HG03460 (cell line): ENCODE measurements at regions not wholly inside any gene's neighbourhood (a gene's known extent, or its start where the extent isn't known, plus 50 kb on each side); places are given as distances from the start of the nearest gene placed in this dataset.
"Not testable (repeated sequence)": the region's sequence is repeated elsewhere in the genome, so short reads cannot be mapped to it uniquely, and the experiment has no call there.

Experiments
- ATAC-seq: cut with Tn5 transposase; IDR thresholded peaks from one replicate; pipeline ENCODE4 v1.9.1; 2021; ENCODE audit not compliant: unreplicated experiment

DNA sequence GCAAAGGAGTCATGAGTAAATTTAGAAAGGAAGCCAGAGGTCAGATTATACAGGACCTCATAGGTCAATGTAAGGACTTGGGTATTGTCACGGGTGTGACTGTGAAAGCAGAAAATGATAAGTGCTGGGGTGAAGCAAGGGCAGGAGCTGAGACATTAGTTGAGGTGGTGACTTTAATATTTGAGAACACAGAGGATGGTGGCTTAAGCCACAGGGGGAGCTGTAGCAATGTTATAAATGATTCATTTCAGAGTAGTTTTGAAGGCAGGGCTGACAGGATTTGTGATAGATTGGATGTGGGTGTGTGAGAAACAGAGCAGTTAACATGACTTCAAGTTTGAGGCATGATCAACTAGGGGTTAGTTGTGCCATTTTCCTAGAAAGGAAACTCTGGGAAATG lies 659.9 kb downstream of the EPM2A start:
- no peak for ATAC-seq

DNA sequence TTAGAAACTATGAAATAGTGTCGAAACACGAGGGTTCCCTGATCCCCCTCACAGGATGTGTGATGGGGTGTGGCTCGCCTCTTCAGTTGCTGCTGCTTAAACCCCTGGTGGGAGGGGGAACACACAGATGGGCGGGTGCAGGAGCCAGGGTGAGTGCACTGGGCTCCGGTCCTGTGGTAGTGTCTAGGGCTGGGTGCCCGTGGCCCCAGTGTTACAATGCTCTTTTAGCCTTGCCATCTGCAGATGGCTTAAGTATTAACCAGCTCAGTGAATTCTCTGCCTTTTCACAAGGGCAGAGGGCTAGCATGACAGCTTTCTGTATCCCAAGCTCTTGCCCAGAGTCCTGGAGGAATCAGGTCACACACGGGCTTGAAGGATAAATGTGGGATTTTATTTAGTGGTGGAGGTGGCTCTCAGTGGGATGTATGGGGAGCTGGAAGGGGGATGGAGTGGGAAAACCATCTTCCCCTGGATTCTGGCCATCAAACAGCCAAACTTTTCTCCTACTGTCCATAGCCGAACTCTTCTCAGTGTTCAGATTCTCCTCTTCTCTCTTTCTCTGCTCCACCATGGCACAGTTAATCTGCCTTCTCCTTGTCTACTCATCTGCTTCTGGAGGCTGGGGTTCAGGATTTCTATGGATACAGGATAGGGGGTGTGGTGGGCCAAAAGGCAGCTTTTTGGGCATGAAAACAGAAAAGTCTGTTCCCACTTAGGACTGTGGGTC lies 659.0 kb downstream of the EPM2A start:
- ATAC-seq, result no peak

DNA sequence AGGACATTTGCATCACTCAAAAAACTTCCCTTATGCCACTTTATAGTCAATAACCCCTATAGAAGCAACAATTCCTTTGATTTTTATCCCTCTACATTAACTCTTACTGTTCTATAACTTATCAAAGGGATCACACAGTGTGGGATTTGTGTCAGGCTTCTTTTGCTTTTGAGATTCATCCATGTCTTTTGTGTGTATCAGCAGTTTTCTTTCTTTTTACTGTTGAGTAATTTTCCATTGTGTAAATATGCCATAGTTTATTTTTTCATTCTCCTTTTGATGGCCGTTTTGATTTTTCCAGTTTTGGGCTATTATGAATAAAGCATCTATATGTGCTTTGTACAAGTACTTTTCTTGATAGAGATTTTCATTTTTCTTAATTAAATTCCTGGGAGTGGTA lies 657.9 kb downstream of the EPM2A start:
- no peak for ATAC-seq

DNA sequence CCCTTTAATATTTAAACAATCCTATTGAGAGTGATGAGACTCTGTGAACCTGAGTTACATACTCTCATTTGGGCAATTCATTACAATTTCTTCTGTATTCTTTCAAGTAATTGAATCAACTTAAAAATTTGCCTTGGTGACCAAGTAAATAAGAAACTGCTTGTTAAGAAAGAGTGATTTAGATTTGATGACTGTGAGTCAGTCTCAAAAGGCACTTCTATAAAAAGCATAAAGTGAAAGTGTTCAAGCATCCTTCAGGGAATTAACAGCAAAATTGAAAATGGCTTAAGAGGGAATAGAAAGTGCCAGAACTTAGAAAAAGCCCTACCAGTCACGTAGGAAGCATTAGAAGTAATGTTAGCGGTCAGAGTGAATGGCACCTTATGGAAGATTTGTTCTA lies 654.7 kb downstream of the EPM2A start:
- ATAC-seq, result no peak

DNA sequence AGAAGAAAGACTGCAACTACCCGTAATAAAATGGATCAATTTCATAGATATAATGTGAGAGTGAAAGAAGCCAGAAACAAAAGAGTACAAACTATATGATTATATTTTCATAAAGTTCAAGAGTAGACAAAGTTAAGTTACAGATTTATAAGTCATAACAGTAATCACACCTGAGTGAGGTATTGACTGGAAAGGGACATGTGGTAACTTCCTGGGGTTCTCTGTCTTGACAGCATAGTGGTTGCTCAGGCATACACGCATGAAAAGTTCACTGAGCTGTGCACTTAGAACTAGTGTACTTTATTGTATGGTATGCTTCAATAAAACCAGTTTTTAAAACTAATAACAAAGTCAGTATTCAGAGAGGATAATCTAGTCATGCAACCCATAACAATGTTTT lies 653.6 kb downstream of the EPM2A start:
- no peak for ATAC-seq

DNA sequence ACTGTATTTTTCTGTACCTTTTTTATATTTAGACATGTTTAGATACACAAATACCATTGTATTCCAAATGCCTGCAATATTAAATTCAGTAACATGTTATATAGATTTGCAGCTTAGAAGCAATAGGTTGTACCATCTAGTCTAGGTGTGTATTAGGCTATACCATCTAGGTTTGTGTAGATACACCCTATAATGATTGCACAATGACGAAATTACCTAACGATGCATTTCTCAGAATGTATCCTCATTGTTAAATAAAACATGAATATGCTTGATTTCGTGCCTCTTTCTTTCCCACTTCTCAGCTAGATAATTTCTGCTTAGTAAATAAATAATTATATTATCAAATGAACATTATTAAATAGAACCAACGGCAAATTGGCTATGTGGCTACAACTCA lies 653.0 kb downstream of the EPM2A start:
- no peak for ATAC-seq

DNA sequence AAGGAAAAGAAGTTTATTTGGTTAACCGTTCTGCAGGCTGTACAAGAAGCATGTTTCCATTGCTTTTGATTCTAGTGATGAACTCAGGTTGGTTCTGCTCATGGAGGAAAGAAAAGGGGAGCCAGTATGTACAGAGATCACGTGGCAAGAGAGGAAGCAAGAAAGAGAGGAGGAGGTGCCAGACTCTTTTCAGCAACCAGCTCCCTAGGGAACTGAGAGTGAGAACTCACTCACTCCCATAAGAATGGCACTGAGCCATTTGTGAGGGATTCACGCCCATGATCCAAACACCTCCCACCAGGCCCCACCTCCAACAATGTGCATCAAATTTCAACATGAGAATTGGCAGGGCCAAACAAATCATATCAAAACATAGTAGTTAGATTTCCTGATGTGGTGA lies 649.1 kb downstream of the EPM2A start:
- no peak for ATAC-seq

DNA sequence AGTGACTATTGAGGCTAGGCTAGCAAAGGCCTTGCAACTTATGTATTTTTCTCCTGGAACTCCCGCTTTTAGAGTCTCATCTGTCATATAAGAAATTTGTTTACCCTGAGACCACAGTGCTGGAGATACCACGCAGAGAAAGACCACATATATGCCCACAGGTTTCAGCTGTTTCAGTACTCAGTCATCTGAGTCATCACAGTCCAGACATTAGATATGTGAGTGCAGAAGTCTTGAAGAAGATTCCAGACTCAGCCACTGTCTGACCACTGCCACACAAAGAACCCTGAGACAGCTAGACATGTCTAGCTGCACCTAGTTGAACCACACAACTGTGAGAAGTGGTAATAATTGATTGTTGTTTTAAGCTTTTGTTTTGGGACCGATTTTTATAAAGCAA lies 648.3 kb downstream of the EPM2A start:
- no peak for ATAC-seq

DNA sequence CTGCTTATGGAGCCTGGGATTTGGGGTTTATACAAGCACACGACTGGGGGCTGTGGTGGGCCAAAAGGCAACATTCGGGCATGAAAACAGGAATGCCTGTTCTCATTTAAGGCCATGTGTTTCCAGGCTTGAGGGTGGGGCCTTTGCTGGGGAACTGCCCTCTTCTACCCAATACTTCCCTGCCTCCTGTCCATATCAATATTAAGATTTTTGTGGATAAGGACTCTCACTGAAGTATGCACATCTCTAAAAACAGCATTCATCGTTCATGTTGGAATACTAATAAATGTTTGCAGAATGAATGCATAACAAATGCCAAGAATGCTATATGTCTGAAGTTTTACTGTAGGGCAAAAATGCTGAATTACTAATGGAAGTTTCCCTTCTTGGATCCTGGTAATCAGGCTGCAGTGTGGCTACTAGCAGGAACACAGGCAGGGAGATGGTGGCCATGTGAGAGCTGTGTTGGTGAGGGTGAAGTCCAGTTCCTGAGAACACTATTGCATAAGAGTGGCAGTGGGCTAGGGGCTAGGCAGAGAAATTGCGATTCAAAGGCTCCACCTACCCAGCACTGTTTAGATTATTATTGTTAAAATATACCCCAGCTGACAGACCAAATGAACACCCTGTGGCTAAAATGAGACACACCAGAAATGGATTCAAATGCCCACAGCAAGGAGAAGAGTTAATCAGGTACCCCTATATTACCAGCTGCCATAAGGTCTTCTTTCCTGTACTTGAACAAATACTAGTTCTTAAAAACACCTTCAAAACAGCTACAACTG lies 644.3 kb downstream of the EPM2A start:
- ATAC-seq, result no peak

DNA sequence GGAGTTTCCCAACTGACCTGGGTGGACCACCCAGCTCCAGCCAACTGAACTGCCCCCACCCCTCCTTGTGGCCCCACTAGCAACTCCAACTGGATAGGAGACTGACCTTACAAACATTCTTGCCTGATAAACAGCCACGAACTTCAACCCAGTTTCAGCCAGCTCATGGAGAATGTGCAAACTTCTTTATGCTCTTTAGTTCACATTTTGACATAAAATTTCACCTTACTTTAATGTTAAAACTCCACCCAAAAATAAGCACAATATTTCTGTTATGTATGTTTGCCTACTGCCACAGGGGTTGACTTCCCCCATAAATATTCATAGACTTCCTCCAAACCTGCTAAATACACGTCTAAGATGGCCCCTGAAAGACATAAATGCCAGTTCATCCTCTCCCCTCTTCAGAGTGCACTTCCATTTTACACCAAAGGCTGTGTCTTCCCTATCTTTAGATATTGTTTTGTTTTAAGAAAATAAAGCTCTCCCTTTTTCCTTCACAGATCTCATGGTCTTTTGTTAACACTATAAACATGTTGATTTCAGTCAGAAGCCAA lies 643.7 kb downstream of the EPM2A start:
- no peak for ATAC-seq

DNA sequence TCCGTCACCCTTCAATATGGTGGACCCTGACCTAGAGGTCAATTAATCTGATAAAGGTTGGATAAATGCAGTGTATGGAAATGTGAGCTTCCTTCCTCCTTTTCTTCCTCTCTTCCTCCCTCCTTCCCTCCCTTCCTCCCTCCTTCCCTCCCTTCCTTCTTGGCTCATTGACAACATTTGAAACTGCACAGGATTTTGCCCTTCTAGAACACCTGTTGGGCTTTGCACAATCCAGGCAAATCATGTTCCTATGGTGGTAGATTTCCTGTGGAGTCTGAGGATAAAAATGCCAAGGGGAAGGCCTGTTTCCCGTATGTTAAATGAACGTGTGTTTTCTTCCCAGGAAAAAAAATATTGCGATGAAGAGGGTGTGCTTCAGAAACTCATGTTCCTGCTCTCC lies 642.8 kb downstream of the EPM2A start:
- no peak for ATAC-seq

DNA sequence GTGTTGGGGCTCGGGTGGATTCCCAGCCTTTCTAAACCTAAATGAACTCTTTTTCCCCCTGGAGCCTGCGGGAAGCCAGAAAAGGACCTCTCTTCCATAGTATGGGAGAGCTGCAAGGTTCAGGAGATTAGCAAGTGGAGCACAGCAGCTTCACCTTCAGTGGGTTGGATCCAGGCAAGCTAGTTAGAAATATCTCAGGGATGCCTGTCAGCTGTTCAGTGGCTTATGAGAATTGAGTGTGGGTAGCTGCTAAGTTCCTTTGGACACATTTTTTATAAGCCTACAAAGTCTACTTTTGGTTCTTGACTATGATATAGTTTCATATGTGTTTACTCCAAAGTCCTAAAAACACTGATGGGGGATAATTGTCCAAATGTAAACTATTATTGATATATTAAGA lies 642.1 kb downstream of the EPM2A start:
- ATAC-seq, result no peak

DNA sequence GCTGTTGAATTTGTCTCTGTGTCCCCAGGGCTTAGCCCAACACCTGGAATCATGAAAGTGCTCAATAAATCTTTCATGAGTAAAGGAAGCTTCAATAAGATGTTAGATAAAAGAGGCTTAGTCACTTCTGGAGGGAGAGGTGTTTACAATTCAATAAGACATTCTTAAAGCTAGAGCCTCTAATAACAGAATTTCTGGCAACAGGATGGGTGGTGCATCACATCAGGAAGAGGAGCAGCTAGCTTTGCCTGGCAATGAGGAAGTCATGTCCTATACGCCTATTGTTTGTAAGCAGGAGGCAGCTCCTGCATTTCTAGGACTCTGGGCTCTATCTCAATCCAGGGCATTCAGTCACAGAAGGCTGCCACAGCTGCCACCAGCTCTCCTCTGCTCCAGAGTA lies 638.5 kb downstream of the EPM2A start:
- no peak for ATAC-seq

DNA sequence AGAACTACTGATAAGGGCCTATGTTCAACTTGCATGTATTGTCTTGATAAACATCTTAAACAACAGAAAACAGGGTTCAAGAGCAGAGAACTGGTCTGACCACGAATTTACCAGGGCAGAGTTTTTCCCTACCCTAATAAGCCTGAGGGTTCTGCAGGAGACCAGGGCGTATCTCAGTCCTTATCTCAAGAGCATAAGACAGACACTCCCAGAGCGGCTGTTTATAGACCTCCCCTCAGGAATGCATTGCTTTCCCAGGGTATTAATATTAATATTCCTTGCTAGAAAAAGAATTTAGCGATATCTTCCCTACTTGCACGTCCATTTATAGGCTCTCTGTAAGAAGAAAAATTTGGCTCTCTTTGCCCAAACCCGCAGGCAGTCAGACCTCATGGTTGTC lies 637.2 kb downstream of the EPM2A start:
- not testable (repeated sequence) for ATAC-seq

DNA sequence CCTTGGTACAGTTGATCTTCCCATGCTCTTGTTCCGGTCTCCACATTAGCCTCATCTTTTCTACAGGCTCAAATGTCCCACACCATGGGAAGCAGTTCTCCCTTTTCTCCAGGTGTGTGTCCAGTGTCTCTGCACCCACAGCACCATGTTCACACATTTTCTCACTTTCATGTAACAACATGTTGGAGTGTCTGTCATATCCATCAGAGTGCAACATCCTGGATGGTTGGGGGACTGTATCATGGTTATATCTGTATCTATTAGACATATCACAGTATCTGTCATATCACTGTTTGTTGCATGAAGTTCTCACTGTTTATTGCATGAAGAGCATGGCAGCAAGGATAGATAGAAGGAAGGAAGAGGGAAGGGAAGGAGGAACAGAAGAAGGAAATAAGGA lies 635.6 kb downstream of the EPM2A start:
- ATAC-seq, result no peak

DNA sequence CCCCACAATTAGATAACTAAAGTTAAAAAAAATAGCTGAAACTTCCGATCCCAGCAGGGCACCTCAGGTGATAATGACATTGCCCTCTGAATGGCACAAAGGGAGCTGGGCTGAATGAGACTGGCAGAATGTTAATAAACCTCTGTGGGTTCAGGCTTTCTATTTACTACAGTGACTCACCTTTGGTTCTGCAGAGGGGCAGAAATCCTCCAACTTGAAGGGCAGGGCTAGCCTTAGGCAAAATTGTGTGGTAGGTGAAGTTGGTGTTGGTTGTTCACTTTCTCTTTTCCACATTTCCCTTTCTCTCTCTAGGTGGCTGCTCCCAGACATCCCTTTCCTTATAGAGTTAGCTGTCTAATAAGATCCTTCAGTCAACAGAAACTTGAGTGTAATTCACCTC lies 625.2 kb downstream of the EPM2A start:
- ATAC-seq, result no peak

DNA sequence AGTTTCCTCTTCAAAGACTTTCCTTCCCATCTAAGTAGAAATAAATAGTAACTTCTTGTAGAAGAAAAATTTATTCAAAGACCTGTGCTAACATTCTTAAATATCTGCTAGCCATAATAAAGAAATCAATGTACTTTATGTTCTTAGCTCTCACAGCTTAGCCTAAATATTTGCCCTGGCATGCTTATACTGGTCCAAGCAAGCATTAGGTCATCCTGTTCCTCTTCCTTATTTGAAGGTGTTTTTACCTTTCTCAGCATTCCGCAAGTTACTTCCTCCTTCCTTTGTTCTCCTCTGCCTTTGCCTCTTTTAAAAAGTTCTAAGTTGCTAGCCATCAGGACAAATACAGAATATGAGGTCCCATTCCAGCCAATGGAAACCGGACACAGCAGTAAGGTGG lies 623.9 kb downstream of the EPM2A start:
- ATAC-seq, result not testable (repeated sequence)

DNA sequence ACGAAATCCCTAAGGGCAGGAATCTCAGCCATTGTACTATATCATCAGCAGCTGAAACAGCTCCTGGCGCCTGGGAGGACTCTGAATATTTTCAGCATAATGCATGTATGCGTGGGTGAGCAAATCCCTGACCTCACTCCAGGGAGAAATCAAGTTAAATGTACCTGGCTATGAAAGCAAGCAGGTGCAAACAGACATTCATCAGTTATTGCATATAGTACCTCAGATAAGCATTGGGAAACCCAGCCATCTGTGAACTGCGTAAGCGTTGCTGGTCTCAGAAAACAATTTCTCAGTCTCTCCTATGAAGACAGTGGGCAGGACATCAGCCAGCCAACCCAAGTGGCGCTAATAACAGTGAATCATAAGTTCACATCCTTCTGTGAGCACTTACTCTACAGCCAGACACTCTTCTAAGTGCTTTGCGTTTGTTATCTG lies 622.6 kb downstream of the EPM2A start:
- ATAC-seq, result no peak

DNA sequence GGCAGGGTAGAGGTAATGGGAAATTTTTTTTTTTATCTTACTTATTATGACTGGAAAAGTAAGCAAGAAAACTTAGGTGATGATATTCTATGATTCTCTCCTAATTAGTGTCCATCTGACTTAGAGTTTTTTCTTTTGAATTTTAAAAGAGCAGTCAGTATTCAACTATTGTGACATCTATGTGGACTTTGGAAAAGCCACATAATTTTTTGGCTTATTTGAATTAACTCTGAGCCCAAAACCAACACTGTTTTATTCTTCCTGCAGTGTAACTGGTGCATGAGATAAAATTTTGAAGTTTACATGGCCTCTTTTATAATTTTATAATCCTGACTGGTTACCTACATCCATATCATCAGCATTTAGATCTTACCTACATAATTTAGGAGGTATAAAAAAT lies 619.7 kb downstream of the EPM2A start:
- no peak for ATAC-seq

DNA sequence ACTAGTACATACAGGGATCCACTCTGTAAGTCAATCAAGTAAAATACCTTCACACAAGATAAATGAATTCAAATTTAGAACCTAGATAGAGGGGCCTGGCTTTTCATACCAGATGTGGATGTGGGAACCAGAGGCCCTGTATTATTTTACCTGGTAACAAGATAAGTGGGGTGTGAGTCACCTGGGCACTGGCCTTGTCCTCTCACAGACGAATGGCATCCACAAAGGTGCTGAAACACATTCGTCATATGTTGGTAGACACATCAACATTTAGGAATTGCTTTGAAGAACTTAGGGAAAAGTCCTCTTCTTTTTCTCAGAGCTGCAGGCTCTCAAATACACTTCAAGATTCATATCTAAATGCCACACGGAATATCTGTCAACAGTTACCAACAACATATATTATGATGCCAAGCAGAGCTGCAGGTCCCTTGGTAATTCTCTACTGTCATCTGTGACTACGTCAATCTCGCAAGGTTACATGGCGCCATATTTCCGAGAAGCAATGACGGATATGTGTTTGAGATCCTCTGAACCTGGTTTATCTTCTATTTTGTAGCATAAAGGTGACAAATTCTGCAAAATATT lies 618.6 kb downstream of the EPM2A start:
- no peak for ATAC-seq

DNA sequence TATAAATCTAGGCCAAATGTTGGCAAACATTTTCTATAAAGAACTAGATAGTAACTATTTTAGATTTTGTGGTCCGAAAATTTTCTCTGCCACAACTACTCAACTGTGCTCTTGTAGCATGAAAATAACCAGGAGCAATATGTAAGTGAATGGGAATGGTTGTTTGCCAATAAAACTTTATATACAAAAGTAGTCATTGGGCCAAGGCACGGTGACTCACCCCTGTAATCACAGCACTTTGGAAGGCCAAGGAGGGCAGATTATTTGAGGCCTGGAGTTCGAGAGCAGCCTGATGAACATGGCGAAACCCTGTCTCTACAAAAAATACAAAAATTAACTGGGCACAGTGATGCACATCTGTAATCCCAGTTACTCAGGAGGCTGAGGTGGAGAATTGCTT lies 617.1 kb downstream of the EPM2A start:
- ATAC-seq, result no peak

DNA sequence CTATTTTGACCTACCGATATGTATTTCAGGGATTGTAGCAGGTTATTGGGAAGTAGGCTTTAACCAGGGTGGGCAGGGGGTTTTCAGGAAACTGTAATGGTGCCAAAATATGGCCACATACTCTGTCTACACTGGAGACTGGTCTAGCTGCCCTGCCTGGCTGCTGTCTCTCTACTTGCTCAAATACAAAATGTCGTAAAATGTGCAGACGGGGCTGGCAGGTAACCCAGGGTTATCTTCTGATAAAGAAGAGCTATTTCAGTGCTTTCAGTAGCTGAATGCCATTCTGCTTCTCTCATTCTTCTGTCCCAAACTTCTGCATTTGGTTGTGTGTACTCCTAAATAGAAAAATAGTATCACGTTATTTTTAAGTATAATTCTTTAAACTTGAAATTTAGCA lies 616.2 kb downstream of the EPM2A start:
- ATAC-seq, result no peak
